NCI-H1694 treated with DMSO at 0.1 percent for 48 hours (cell line): ENCODE measurements at regions not wholly inside any gene's neighbourhood (a gene's known extent, or its start where the extent isn't known, plus 50 kb on each side); places are given as distances from the start of the nearest gene placed in this dataset.
A peak's percentile ranks its signal among the peaks of the same experiment; 100 is the strongest.

ENCODE experiments used
- DNase-seq: peaks from one replicate; lab custom pipeline; 2025; lab: John Stamatoyannopoulos, UW

DNA sequence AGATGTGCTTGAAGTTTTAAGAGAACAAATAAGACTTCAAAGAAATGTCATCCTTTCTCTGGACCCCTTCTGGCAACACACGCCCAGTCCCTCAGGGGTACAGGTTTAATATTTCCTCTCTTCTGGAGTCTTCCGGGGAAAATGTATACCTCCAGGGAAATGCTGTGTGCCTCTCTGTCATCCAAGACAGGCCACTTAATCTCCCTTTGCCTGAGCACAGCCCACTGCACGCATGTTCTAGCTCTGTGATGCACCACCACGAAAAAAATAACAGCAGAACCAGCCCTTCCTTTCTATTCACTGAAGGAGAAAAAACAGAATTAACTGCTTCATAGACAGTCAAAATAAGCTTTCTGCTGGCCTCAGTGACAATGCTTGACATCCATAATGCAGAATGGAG is 140.1 kb downstream of the RBFOX3 start:
- DNase-seq = no peak

DNA sequence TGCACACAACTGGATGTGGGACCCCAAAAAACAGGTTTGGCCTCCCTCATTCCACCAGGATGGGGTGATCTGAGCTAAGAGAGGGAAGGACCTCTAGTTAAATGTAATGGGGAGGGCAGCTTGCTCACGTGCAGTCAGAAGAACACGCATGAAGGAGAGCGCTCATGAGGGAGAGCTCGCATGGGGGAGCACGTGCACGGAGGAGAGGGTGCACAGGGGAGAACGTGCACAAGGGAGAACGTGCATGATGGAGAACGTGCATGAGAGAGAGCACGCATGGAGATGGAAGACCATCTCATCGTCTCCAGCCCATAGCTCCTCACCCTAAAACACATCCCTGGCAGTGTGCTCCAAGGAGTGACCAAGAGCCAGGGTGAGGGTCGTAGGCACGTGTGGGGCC is 141.2 kb downstream of the RBFOX3 start:
- DNase-seq = no peak

DNA sequence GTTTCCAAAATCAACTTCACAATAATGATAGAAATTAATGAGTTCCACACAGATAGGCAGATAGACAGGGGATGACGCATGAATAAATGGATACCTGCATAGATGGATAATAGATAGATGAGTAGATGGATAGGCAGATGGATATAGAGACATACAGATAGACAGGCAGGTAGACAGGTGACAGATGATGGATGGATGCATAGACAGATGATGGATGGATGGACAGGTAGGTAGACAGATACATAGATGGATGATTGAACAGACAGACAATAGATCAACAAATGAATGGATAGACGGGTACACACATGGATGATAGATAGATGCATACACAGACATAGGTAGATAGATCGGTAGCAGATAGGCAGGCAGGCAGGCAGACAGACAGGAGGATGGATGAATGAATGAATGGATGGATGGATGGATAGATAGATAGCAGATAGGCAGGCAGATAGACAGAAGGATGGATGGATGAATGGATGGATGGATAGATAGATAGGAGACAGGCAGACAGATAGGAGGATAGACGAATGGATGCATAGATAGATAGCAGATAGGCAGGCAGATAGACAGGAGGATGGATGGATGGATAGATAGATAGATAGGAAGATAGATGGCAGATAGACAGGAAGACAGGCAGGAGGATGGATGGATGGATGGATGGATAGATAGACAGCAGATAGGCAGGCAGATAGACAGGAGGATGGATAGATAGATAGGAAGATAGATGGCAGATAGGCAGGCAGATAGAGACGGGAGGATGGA is 142.5 kb downstream of the RBFOX3 start:
- DNase-seq = no peak

GRCh38 chr17:79466562-79467350 is 144.1 kb downstream of the RBFOX3 start:
- DNase-seq = no peak

- no peak for DNase-seq
Observed at GRCh38 chr17:79465681-79466025, 145.2 kb downstream of the RBFOX3 start.

GRCh38 chr17:79465011-79465680 is 145.7 kb downstream of the RBFOX3 start:
- DNase-seq = peak; percentile 96

DNA sequence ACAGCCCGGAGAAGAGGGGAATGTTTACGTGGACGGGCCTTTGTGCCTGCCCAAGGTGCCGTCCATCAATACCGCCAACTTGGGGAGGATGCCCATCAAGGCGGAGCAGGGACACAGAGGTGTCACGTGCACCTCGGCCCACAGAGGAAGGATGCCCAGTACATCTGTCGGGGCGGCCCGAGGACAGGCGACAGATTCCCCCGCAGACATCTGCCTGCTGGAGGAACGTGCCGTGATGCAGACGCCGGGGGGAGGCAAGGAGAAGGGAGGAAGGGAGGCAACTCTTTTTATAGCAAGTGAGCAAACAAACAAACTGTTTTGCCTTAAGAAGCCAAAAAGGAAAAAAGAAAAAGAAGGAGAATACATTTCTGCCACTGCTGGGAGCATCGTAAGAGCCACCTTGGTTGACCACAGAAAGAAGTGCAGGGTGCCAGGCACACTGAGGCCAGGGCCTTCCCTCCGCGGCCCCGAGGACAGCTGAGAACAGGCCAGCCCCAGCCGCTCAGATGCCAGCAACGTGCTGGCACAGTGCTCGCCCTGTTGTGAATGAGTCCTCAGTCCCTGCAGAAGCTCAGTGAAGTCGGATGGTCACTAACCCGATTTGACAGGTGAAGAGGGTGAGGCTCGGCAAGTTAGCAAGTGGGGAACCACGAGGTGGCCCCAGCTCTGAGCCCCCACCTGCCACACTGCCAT is 146.4 kb downstream of the RBFOX3 start:
- peak; percentile 53 for DNase-seq

- DNase-seq = peak; percentile 93
Observed at GRCh38 chr17:79463421-79464317, 147.2 kb downstream of the RBFOX3 start.

DNA sequence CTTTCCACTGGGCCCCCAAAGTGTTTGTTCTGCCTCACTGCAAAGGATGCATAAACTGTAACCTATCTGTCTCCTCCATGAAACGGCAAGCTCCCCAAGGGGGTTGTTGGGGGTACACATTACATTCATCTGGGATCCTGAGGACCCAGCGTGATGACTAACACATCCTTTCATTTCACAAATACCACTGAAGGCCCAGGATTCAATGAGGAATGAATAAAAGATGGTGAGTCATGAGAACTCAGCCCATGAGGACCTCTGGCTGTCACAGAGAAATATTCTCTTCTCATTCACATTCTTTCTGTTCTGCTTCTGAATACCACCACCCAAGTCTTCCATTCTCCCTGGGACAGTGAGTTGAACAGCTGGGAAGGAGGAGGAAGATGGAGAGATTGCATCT is 149.8 kb downstream of the RBFOX3 start:
- no peak for DNase-seq

DNA sequence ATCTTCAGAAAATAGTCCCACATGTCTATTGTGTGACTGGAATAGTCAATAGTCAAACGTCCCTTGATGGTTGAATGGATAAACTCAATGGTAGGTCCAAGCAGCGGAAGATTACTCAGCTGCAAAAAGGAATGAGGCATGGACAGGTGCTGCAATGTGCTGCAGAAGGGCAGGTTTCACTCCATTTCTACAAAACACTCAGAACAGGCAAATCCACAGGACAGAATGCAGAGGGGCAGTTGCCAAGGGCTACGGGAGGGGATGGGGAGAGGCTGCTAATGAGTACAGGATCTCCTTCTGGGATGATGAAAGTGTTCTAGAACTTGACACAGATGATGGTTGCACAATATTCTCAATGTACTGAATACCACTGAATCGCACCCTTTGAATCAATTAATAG is 151.0 kb downstream of the RBFOX3 start:
- no peak for DNase-seq

- DNase-seq = no peak
Observed at GRCh38 chr17:79459003-79459655, 151.7 kb downstream of the RBFOX3 start.

GRCh38 chr17:79458356-79458755 is 152.5 kb downstream of the RBFOX3 start:
- DNase-seq = no peak

DNA sequence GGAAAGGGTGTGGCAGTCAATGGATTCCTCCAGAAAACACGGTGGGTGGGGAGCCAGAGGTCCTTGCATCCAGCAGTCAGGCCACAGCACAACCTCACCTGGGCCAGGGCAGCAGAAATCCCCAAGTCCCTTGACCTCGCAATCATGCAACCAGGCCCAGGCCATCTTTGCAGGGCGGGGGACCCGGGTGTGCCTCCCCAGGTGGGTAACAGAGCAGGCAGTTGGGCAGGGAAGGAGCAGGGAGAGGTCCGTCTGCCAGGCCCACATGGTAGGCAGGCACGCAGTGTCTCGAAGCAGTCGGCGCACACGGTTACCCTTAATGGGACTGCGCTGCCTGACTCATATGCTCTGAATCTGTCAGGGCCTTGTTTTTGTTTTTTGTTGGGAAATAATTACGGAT is 153.0 kb downstream of the RBFOX3 start:
- no peak for DNase-seq

DNA sequence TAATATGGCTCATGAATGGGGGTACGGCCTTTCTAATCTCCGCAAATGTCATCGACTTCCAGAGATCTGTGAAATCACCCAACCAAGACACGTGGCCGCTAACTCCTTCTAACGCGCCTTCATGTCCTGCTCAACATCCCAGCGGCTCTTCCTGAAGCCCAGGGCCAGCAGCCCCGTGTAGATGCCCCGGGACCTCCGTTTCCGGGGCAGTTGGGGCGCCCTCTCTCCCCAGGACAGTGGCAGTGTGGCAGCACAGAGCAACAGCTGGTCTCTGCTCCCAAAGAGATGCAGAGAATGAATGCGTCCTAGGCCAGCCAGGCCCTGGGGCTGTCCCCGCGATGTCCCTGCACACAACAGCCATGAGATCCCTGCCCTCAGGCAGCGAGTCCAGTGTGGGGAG is 153.5 kb downstream of the RBFOX3 start:
- DNase-seq = no peak

DNA sequence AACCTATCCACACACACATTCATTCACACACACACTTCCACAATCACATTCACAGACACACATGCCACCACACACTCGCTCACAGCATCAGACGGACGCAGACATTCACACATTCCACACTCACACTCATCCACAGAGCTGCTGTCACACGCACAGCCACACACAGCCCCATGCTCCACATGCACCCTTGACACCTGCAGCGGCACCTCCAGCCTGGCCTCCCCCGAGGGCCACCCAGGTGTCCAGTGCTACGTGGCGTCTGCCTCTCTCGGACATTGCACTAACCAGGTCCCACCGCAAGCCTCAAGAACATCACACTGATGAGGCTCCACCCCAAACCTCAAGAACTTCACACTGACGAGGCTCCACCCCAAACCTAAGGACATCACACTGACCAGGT is 155.2 kb downstream of the RBFOX3 start:
- DNase-seq = no peak

DNA sequence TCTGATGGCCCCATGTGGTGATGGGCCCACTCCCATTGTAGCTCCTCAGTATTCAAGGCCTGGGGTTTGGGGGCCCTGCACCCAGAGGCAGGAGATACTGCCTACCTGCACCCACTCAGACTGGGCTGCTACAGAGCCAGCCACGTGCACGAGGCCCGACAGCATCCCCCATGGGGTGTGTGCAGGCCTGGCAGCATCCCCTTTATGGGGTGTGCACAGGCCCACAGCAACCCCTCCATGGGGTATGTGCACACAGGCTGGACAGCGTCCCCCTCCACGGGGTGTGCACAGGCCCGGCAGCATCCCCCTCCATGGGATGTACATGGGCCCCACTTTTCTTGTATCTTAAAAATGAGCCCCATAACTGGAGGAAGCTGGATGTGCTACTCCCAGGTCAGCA is 156.0 kb downstream of the RBFOX3 start:
- DNase-seq = no peak

- no peak for DNase-seq
Observed at GRCh38 chr17:79453481-79453880, 157.4 kb downstream of the RBFOX3 start.

DNA sequence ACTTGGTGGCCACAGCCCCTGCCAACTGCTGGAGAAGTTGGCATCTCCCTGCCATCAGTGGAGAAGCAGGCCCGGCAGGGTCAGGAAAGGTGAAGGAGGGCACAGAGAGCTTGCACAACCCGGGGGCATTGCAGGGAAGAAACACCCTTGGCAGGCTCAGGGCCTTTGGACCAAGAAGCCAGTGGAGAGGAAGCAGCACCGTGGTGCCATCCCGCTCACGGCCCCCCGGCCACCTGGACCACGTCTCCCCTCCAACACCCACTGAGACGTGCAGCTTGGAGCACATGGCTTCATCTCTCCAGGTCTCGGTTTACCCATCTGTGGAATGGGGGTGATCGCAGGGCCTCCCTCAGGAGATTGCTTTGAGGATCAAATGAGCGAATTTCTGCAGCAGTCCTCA is 158.1 kb downstream of the RBFOX3 start:
- no peak for DNase-seq

DNA sequence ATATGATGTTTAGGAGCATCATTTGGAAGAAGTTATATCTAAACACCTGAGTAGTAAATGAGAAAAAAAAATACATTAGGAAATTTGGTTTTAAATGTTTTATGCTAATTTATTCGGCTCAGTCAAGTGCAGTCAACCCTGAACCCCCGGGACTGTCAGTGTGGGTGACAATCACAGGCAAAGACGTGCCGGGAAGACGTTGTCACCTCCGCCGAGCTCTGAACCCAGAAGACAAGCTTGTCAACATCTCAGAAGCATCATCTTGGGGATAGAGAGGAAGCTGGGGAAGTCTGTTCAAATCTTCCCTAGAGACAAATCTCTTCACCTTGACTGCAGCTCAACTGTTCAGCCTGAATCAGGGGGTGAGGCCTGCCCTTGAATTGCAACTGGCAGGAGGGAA is 159.7 kb downstream of the RBFOX3 start:
- DNase-seq = no peak

DNA sequence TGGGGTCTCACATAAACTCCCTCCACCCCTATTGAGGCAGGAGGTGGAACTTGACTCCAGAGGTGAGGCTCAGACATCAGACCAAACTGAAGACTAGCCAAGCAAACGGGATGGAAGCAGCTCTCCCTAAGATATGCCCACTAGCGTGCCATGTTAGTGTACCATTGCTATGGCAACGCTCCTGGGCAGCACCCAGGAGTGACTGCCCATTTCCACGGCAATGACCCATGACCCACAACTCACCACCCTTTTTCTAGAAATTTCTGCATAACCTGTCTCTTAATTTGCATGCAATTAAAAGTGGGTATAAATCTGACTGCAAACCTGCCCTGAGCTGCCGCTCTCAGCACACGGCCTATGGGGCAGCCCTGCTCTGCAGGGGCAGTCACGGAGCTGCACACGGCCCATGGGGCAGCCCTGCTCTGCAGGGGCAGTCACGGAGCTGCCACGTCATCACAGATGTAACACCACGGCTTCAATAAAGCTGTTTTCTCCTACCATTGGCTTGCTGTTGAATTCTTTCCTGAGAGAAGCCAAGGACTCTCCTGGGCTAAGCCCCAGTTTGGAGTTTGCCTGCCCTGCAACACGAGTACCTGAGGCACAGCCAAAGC is 164.3 kb downstream of the RBFOX3 start:
- no peak for DNase-seq

DNA sequence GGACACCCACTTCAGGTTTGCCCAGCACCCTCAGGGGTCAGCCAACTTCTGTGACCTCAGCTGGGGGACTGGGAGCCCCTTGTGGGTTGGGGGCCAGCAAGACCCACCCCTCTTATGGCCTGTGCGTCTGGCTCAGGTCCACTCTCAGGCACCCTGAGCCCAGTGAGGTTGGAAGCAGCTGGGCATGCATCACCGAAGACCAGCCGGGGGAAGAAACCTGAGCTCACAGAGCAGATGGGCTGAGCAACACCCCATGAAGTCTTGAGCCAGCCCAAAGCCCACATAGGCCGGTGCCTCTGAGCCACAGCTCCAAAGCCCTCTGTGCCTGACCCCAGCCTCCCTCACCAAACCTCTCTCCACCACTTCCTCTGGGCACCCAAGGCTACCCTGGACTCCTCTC is 166.7 kb downstream of the RBFOX3 start:
- DNase-seq = no peak
